Fibroblast of skin of left biceps (primary cell): ENCODE measurements at regions not wholly inside any gene's neighbourhood (a gene's known extent, or its start where the extent isn't known, plus 50 kb on each side); places are given as distances from the start of the nearest gene placed in this dataset.

Experiments used
- DNase-seq, 2 experiments: peaks; one replicate each; pipeline ENCODE4 v3.0.0-alpha.2; 2013; ENCODE audit warnings: low read depth in 2 of 2

DNA sequence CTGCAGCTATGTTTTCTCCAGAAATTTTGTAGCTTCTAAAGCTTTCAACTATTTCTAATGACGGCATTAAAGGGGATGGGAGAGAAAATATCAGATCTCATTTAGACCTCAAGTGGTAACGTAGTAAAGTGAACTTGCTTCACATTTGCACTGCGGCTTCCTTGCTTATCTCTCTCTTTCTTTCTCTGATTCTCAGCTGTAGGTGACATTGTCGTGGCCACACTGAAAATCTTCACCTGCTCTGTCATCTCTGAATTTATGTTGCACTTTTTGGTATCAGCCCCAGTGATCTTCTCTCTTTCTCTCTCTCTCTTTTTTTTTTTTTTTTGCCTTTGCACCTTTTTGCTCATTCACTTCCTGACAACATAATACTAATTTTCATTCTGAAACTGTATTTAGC, 254.1 kb upstream of the SATB1 start:
- no peak for DNase-seq

DNA sequence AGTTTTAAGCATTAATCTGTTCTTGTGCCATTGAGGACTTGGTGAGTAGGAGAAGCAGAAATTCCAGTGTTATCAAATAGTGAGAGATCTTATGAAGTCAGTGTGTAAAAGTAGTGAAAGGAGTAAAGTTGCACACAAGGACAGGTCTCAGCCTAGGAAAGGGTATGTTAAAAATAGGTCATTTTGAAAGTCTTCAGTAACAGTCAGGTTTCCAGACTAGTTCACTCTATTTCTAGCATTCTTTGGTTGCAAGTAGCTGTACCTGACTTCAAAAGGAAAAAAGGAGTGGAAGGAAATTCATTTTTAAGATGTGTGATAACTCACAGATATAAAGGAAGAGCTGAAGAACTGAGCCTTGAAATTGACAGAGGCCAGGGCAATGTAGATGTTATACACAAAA, 250.1 kb upstream of the SATB1 start:
- no peak for DNase-seq

DNA sequence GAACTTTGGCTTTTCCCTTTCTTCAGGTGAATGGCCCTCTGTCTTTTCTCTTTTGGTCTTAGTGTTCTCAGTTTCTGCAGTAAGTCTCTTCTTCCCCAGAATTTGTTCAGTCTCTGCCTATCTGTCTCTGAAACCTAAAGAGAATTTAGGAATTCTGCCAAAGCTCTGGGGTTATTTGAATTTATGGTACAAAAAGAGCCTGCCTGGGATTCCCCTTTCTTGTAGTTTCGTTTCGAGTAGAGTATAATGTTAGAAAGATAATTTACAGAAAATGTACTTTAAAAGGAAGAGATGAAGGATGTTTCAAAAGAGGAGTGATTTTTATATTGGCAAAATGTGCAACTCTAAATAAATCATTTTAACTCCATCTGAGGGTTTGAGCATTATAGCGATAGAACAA, 247.4 kb upstream of the SATB1 start:
- no peak for DNase-seq

DNA sequence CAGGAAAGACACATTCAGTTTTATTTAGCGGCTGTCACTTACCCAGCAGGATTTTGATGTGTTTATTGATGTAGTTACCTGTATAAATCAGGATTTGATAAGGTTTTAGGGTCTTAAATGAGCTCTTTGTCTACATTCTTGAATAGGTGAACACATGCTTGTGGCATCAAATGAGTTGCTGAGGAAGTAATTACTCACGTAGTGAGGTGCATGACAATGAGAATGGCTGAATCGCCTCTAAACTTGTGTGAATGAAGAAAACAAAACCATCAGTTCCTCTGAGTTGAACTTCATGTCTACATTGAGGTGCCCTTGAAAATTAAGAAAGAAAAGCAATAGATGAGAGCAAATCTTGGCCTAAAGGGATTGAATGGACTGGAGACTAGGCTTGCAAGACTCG, 245.6 kb upstream of the SATB1 start:
- no peak for DNase-seq

DNA sequence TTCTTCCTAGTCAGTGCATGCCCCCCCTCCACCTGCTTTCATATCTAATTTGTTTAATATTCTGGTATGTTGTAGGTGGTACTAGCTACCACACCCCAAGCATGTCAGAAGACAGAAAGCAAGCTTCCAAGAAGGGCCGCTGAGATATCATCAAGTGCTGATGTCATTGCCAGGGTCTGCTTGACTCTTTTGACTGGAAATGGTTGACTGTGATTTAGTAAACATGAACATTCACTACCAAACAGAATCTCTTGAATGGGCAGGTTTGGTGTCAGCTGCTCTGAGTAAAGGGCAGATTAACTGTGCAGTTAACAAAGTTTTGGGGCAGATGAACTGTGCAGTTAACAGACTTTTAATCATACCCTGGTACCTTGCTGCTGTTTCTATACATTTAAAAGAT, 244.2 kb upstream of the SATB1 start:
- no peak for DNase-seq

DNA sequence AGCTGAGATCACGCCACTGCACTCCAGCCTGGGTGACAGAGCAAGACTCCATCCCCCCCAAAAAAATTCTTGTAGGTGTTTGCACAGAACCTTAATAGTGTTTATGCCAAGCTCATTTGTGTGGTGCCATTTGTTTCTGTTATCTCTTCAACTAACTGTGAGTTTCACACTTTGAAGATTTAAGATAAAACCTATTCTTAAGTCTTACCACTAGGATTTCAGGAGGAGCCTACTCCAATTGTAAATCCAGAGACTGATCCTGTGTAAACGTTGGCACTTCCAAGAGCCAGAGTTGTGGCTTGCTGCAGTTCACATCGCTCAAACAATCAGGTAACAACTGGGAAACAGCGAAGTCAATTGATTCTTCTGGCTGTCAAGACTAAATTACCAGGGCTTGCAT, 242.4 kb upstream of the SATB1 start:
- no peak for DNase-seq

DNA sequence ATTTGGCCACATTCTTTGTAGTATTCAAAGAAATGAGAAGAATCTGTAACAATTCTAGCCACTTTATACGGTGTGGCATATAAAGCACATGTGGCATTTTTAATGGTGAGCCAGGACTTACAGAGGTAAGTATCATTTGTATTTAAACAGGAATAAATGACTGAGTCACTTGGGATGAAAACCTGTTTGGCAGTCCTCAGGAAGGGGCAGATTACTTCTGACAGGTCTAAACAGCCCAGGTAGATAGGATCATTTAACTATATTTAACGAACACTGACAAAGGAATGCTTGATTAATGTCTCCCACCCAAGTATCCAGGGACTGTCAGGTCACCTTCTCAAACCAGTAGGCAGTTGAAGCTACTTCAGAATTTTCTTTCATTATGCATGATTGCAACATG, 241.5 kb upstream of the SATB1 start:
- DNase-seq: no peak

DNA sequence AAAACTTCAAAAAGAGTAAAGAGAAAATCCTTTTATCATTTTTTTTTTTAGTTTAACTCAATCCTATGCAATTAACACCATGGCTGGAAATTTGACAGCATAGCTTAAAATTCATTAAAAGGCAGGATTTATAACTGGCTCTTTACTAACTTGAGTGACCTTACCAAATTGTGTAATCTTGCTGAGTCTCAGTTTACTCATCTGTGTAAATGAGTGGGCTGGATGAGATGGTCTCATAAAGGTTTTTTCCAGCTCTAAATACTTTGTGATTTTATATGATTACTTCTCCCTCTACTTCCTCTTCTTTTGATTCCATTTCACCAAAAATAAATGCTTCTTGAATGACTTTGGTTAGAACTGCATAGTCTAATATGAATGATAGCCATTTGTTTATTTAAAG, 234.9 kb upstream of the SATB1 start:
- no peak for DNase-seq

DNA sequence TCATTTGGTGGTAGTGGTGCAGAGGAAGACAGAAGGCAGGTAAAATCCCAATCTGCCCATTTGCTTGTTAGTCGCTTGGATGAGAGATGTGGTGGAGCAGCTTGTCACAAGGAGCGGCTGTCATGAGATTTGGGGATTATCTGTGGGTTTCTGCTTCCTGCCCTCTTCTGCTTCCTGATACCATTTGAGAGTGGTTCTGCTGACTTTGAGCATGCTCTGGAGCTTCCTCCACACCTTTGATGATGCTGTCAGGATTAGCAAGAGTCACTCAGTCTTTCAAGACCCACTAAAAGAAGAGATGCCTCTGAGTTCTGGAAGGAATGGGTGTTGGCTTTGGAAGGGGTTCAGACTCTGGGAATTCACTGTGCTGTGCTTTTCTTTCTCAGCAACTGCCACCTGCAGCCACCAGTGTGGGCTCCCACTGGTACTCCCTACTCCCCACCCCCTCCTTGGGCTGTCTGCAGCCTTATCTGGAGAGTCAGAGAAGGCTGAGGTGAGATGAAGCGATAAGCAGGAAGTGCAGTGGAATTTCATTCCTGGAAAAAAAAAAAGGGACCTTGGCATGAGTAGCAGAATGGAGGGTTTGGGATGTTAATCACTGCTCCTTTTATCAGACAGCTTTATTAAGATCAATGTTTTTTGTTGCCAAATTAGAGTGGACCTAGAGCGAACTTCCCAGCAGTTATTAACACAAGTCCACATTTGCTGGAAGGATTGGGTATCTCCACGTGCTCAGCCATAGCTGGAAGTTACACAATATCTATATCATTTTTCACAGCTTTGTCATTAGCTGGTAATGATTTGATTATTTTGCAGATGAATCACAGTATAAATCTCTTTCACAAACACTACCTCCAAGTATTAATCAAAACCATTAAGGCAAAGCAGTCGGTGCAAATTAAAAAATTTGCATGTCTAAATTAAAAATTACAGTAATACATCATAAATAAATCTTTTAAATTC, 233.0 kb upstream of the SATB1 start:
- no peak for DNase-seq

DNA sequence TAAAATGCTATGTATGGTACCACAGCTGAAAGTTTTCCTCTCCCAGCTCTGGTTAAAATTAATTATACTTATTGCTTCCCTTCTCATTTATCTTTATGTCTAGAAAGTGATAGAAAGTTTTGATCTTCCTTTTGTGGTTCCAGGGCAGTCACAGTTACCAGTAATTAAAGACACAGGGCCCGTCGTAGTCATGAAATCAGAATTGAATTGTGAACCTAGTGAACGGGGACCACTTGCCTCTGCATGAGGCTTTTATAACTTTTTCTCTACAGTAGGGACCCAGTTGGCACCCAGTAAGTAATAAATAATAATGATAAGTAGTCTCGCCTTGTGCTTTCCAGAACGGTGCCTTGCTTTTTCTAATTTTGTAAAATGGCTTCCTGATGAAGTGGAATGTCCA, 231.7 kb upstream of the SATB1 start:
- DNase-seq: no peak

DNA sequence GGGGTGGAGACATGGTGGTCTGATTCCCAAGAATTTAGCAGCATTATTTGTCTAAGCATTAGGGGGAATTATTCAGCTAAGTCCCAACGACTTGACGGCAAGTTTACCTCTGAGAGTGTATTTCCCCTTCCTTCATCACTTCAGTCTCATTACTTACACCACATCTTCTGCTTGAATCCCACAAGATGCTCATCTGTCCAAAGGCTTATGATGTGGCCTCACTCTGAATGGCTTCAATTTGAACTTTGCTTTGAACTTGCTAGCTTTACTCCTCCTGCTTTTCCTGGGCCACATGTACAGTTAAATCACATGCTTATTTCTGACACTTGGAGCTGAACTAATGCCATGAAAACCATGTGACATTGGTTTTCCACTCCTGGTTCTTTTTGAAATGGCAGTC, 231.3 kb upstream of the SATB1 start:
- no peak for DNase-seq

DNA sequence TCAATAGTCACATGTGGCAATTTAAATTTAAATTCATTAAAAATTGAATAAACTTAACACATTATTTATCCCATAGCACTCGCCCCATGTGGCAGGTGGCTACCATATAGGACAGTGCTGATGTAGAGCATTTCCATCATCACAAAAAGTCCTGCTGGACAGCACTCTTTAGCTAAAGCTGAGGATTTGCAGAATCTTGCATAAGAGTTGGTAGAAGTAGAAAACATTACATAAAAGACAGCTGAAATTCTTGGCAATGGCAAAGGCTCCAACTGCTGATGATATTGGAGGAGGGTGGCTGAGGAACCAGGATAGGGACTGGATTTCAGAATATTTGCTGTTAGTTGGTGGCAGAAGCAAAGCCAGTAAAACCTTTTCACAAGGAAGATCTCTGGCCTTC, 230.7 kb upstream of the SATB1 start:
- no peak for DNase-seq

DNA sequence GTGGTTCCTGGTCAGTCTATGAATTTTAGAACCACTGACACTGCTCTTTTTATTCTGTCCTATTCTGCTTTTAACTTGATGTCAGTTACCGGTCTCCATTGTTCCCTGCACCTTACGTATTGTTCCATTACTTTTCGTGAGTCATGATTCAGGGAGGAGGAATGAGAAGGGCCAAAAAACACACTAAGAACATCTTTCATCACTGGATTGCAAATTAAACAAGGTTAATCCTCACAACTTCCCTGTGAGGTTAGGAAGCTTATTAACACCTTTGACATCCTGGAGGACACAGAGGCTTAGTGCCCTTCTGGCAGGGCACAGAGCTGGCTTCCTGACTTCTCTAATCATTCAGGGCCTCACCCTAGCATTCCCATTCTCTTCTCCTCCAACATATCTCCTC, 227.6 kb upstream of the SATB1 start:
- DNase-seq: no peak

DNA sequence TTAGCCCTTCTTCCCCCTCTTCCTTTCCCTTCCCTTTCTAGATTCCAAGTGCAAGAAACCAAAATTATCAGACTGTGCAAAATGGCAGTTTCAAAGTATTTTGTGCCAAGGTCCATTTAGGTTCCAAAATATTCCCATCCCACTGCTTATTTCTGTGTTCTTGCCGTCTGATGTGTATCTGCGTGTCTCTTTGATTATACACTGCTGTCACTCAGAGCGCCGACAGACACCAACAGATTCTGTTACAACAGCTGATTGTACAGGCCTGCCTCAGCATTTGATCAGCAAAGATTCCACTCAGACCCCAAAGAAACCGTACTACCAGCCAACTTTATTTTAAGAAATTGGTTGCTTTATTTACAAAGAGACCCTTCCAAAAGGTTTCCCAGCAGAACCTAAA, 225.6 kb upstream of the SATB1 start:
- no peak for DNase-seq

DNA sequence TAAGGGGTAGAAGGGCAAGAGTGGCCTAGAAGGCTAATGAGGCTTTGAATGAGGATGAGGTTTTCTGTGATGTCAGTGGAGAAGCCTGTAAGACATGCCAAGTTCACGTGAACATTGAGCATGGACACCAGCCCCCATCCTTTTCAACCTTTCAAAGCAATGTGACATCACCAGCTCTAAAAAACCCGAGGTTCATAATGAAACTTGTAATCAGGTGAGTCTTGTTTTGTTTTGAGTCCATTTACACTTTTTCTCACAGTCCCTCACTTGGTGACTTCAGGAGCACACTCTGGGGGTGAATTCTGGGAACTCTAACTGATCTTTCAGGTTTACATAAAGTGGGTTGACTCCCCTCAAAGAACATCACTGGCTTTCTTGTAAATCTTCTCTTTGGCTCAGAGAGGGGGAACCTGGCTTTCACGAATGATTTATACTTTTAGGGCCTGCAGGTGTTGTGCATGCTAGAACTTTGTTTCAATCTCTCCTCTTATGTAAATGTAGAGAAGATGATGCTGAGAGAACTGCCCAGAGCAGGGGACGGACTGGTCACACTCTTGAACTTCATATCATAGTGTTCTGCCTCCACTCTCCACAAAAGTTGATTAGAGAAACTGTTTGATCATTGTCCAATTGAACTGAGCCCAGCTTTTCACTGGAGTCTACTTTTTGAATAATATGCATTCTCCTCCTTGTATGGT, 224.7 kb upstream of the SATB1 start:
- no peak for DNase-seq

DNA sequence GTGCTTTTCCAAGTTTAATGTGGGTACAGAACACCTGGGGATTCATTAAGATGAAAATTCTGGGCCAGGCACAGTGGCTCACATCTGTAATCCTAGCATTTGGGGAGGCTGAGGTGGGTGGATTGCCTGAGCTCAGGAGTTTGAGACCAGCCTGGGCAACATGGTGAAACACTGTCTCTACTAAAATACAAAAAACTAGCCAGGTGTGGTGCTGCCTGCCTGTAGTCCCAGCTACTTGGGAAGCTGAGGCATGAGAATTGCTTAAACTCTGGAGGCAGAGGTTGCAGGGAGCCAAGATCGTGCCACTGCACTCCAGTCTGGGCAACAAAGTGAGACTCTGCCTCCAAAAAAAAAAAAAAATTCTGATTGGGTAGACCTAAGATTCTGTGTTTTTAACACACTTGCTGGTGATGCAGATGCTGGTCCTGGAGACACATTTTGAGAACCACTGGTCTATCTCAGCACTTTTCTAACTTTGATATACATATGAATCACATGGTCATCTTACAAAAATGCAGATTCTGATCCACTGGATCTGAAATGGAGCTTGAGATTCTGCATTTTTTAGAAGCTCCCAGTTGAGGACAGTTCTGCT, 223.8 kb upstream of the SATB1 start:
- DNase-seq: no peak

DNA sequence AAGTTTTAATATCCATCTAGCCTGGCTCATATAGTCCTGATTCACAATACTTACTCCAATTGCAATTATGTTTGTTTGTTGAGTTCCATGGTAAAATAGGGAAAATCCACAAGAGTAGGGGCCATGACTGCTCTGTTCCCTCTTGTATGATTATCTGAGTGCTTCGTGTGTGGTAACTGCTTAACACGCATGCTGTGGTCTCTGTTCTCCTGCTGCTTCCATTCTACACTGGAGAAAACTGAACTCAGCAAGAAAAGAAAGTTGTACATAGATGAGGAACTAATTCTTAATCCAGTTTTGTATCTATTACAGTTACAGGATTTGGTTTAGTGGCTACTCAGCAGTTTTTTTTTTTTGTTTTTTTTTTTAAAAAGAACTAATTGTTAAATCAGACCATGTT, 223.0 kb upstream of the SATB1 start:
- no peak for DNase-seq

DNA sequence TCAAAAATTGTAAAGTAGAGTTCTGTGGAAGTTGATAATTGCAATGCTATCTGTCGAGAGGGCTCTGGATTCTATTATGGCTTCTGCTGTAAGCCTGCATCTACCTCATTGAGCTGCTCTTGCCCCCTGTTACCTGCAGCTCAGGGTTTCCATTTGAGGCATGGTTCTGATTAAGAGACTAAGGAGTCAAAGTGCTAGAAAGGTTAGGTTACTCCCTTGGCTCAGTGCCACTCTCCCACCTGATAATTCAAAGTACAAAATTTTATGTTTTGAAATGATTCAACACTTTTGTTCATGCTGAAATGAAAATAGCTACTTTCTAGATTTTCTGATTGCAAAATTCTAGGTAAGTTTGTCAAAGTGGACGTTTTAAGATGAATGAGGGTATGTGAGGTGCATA, 220.5 kb upstream of the SATB1 start:
- no peak for DNase-seq

DNA sequence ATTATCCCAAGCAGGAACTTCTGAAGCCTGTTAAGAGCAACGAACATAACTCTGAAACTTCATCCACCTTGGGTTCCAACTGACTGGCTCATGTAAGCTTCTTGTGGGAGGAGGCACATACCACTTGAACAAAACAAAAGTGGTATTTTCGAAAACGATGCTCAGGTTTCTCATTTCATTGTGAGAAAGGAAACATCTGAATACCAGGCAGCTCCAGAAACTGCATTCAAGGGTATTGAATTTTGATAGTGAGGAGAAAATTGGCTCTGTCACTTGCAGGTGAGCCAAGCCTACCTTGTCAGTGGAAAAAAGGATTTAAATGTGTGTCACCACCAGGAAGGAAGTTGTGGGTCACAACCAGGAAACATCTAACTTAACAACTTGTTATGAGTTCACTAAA, 218.1 kb upstream of the SATB1 start:
- no peak for DNase-seq

DNA sequence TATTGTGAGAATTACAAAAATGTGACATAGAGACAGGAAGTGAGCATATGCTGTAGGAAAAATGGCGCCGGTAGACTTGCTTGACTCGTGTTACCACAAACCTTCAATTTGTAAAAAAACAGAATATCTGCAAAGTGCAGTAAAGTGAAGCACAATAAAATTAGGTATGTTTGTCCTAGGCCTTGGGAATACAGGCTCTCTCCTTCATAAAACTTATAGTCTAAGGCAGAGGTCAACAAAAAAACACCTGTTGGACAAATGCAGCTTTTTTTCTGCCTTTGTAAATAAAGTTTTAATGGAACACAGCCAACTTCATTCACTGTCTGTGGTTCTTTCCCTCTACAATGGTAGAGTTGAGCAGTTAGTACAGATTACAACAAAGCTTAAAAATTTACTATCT, 216.8 kb upstream of the SATB1 start:
- no peak for DNase-seq

DNA sequence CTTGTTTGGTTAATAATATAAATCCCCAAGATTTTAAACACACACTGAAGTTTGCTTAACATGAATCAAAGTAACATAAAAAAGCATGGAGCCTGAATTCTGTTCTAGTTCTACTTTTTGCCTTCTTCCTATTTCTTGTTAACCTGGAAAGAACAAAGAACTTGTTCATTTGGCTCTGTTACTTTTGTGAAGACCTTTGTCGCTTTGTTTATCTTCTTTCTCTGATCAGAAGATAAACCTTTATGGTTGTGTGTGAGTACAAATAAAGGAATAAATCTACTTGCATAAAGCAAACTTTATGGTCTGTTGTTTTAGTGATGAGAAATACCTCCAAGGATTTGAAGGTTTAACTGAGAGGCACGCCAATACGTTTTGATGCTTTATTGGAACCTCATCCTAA, 210.1 kb upstream of the SATB1 start:
- DNase-seq: no peak

DNA sequence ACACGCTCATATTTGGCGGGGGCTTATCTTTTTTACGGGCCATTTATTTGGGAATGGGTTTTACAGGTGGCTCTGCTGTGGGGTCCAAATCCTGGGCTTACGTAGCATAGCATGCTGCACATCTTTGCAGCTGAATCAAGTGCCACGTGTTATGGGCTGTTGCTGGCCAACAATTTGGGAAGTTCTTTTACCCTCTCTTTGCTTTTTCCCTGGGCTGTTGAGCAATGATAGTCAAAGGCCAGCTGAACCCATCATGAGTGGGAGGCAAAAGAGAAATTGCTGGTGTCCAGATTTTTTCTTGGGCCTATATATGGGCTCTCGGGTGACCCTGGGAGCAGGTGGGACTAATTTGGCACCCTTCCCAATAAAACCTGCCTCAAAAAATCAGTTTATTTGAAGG, 209.3 kb upstream of the SATB1 start:
- no peak for DNase-seq

DNA sequence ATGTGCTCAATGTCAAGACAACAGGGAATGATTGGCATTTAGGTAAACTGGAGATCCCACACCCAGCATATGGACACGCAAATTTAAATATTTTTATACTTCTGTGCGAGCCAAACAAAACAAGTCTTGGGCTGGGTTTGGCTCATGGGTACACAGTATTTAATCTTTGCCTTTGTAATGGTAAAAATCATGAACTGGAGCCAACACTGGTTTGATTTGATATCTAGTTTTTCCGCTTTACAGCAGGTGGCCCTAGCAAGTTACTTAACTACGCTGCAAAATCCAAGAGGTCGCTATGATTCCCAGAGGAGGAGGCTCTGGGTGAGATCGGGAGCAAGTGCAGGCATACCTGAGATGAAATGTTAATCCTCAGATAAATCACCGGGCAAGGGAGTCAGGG, 207.9 kb upstream of the SATB1 start:
- no peak for DNase-seq
